ENCODE measurements at regions not wholly inside any gene's neighbourhood (a gene's known extent, or its start where the extent isn't known, plus 50 kb on each side); places are given as distances from the start of the nearest gene placed in this dataset.

- Histone ChIP-seq H3K4me3 (ENCODE audit: low read depth, low read length) (no peak overlapping the region), H3K27ac (ENCODE audit: low read depth, low read length) (peak overlapping the region; percentile 47), H3K27me3 (ENCODE audit: control insufficient read depth, insufficient read depth, low read length) (peaks cover 10% of the 10 kb centered on the region), H3K4me1 (ENCODE audit: control insufficient read depth, insufficient read depth, low read length) (peaks cover 29% of the 10 kb centered on the region), H3K36me3 (ENCODE audit: control insufficient read depth, insufficient read depth, low read length) (no peaks in the 10 kb centered on the region), H3K9me3 (ENCODE audit: control insufficient read depth, insufficient read depth, low read length) (no peaks in the 10 kb centered on the region)
- WGBS (ENCODE audit: insufficient coverage): 41% methylated on average over 14 of the region's 21 CpGs
- peak in 2 of 6 donors; percentile 34 to 38 for DNase-seq (ENCODE audit: low read depth in 4 of 6, low spot score in 6 of 6)
Measured at GRCh38 chr22:19620742-19621371, 93.4 kb upstream of the SEPTIN5 start.

- peak overlapping the region; percentile 40 for H3K27ac ChIP-seq (ENCODE audit: low read depth, low read length)
Measured at GRCh38 chr22:19621373-19622060, 92.8 kb upstream of the SEPTIN5 start.

DNA sequence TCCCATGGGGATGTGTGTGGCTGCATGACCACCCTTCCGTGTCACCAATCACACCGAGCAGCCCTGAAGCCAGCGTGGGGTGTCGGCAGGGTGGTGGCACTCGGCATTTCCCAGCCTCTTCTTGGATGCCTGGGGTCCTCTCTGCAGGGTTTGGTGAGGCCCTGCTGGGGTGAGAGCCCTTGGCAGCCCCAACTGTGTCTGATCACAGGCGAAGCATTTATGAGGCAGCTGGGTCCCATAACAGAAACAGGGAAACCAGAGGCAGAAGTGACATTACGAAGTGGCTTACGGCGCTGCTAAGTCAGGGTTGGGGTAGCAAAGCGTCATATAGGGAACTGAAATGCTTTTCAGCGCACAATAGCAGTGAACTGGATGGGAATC, 92.3 kb upstream of the SEPTIN5 start:
- WGBS (ENCODE audit: insufficient coverage): 67% methylated on average over 11 of the region's 11 CpGs
- H3K27ac ChIP-seq (ENCODE audit: low read depth, low read length): peak overlapping the region; percentile 40
- DNase-seq (ENCODE audit: low read depth in 4 of 6, low spot score in 6 of 6): peak in 1 of 6 donors; percentile 68
- no peaks in the 10 kb centered on the region for H3K9me3 ChIP-seq (ENCODE audit: control insufficient read depth, insufficient read depth, low read length)
- peaks cover 38% of the 10 kb centered on the region for H3K4me1 ChIP-seq (ENCODE audit: control insufficient read depth, insufficient read depth, low read length)
- H3K36me3 ChIP-seq (ENCODE audit: control insufficient read depth, insufficient read depth, low read length): no peaks in the 10 kb centered on the region
- no peak overlapping the region for H3K4me3 ChIP-seq (ENCODE audit: low read depth, low read length)
- peaks cover 10% of the 10 kb centered on the region for H3K27me3 ChIP-seq (ENCODE audit: control insufficient read depth, insufficient read depth, low read length)

More at GRCh38 chr22:19621373-19622060, 92.8 kb upstream of the SEPTIN5 start:
- WGBS (ENCODE audit: insufficient coverage): 67% methylated on average over 14 of the region's 18 CpGs
- Histone ChIP-seq H3K36me3 (ENCODE audit: control insufficient read depth, insufficient read depth, low read length) (no peaks in the 10 kb centered on the region), H3K27me3 (ENCODE audit: control insufficient read depth, insufficient read depth, low read length) (peaks cover 10% of the 10 kb centered on the region), H3K4me1 (ENCODE audit: control insufficient read depth, insufficient read depth, low read length) (peaks cover 35% of the 10 kb centered on the region), H3K9me3 (ENCODE audit: control insufficient read depth, insufficient read depth, low read length) (no peaks in the 10 kb centered on the region), H3K4me3 (ENCODE audit: low read depth, low read length) (no peak overlapping the region)
- DNase-seq (ENCODE audit: low read depth in 4 of 6, low spot score in 6 of 6): peak in 2 of 6 donors; percentile 16 to 35

DNA sequence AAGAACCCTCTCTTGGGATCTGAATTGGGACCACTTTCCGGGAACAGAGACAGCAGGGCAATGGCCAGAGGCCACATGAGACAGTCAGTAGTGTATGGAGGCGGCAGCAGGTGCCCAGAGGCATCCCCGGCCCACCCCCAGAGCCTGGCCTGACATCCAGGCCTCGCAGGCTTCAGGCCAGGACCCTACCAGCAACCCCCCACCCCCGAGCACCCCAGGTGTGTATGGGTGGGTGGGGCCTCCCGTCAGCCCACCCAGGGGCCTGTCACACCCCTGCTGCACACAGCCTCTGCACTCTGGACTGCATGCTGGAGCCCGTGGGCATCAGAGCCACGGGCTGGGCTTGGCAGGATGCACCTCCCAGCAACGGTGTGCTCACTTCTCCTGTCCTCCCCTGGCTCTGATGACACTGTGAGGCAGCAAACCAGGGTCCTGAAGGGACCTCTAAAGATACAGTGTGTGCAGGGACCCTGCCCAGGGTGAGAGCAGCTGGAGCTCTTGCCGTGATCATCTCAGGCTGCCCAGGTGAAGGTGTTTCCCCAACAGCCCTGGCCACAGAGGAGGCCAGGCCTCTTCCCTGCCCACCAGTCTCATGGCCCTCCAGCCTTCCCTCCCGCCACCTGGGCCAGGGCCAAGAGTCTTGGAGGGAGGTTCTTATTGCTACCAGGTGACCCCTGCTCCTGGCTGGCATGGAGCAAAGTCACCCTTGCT, 88.8 kb upstream of the SEPTIN5 start:
- H3K27ac ChIP-seq (ENCODE audit: low read depth, low read length): no peak overlapping the region
- H3K4me3 ChIP-seq (ENCODE audit: low read depth, low read length): no peak overlapping the region
- no peaks in the 10 kb centered on the region for H3K9me3 ChIP-seq (ENCODE audit: control insufficient read depth, insufficient read depth, low read length)
- no peak for DNase-seq (ENCODE audit: low read depth in 4 of 6, low spot score in 6 of 6)
- peaks cover 47% of the 10 kb centered on the region for H3K4me1 ChIP-seq (ENCODE audit: control insufficient read depth, insufficient read depth, low read length)
- H3K27me3 ChIP-seq (ENCODE audit: control insufficient read depth, insufficient read depth, low read length): peaks cover 6% of the 10 kb centered on the region
- 77% methylated on average over 4 of the region's 11 CpGs for WGBS (ENCODE audit: insufficient coverage)
- no peaks in the 10 kb centered on the region for H3K36me3 ChIP-seq (ENCODE audit: control insufficient read depth, insufficient read depth, low read length)

- 49% methylated on average over 4 of the region's 7 CpGs for WGBS (ENCODE audit: insufficient coverage)
- Histone ChIP-seq H3K27ac (ENCODE audit: low read depth, low read length) (no peak overlapping the region), H3K36me3 (ENCODE audit: control insufficient read depth, insufficient read depth, low read length) (no peaks in the 10 kb centered on the region), H3K4me3 (ENCODE audit: low read depth, low read length) (no peak overlapping the region), H3K9me3 (ENCODE audit: control insufficient read depth, insufficient read depth, low read length) (no peaks in the 10 kb centered on the region), H3K4me1 (ENCODE audit: control insufficient read depth, insufficient read depth, low read length) (peaks cover 43% of the 10 kb centered on the region), H3K27me3 (ENCODE audit: control insufficient read depth, insufficient read depth, low read length) (peaks cover 3% of the 10 kb centered on the region)
- peak in 1 of 6 donors; percentile 49 for DNase-seq (ENCODE audit: low read depth in 4 of 6, low spot score in 6 of 6)
Measured at GRCh38 chr22:19626042-19626587, 88.2 kb upstream of the SEPTIN5 start.

GRCh38 chr22:19626666-19627065, 87.6 kb upstream of the SEPTIN5 start:
- no peak overlapping the region for H3K4me3 ChIP-seq (ENCODE audit: low read depth, low read length)
- no peaks in the 10 kb centered on the region for H3K9me3 ChIP-seq (ENCODE audit: control insufficient read depth, insufficient read depth, low read length)
- no peaks in the 10 kb centered on the region for H3K36me3 ChIP-seq (ENCODE audit: control insufficient read depth, insufficient read depth, low read length)
- DNase-seq (ENCODE audit: low read depth in 4 of 6, low spot score in 6 of 6): peak in 1 of 6 donors; percentile 18
- WGBS (ENCODE audit: insufficient coverage): 18% methylated on average over 2 of the region's 4 CpGs
- H3K27me3 ChIP-seq (ENCODE audit: control insufficient read depth, insufficient read depth, low read length): peaks cover 3% of the 10 kb centered on the region
- H3K4me1 ChIP-seq (ENCODE audit: control insufficient read depth, insufficient read depth, low read length): peaks cover 39% of the 10 kb centered on the region
- no peak overlapping the region for H3K27ac ChIP-seq (ENCODE audit: low read depth, low read length)

DNA sequence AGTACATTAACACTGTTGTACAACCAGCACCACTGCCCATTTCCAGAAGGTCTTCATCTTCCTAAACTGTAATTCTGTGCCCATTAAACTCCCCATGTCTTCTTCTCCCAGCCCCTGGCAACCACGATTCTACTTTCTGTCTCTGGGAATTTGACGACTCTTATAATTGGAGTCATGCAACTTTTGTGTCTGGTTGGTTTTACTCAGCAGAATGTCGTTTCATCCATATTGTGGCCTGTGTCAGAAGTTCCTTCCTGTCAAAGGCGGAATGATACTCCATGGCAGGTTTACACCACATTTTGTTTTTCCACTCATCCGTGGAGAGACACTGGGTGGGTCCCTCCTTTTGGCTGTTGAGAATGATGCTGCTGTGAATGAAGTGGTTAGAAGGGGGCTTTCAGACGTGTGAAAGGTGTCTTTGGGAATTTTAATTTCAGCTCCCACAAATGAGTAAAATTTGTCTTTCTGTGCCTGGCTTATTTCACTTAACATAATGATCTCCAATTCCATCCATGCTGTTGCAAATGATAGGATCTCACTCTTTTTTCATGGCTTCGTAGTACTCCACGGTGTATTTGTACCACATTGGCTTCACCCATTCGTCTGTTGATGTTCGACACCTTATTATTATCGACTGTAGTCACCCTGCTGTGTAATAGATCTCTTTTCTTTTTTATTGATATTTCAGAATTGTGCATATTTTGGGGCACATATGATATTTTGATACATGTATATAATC, 86.1 kb upstream of the SEPTIN5 start:
- WGBS (ENCODE audit: insufficient coverage): 94% methylated on average over 6 of the region's 11 CpGs

DNA sequence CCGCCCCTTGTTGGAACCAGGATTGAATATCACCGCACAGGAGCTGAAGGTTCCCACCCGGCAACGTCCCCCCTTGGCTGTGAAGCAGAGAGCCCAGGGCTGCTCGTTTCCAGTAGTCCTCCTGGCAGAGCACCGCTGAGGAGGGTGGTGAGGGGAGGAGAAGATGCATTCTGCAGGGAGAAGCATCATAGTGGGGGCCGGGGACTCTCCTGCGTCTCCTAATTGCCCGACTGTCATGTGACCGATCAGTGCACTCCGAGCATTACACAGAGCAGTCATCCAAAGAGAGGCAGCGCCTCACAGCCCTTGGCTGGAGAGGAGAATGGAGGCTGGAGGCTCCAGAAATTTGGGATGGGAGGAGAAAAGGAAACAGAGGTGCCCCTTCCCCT, 85.0 kb upstream of the SEPTIN5 start:
- no peaks in the 10 kb centered on the region for H3K36me3 ChIP-seq (ENCODE audit: control insufficient read depth, insufficient read depth, low read length)
- no peaks in the 10 kb centered on the region for H3K27me3 ChIP-seq (ENCODE audit: control insufficient read depth, insufficient read depth, low read length)
- peak in 1 of 6 donors; percentile 29 for DNase-seq (ENCODE audit: low read depth in 4 of 6, low spot score in 6 of 6)
- no peak overlapping the region for H3K27ac ChIP-seq (ENCODE audit: low read depth, low read length)
- 39% methylated on average over 10 of the region's 12 CpGs for WGBS (ENCODE audit: insufficient coverage)
- no peaks in the 10 kb centered on the region for H3K9me3 ChIP-seq (ENCODE audit: control insufficient read depth, insufficient read depth, low read length)
- no peak overlapping the region for H3K4me3 ChIP-seq (ENCODE audit: low read depth, low read length)
- H3K4me1 ChIP-seq (ENCODE audit: control insufficient read depth, insufficient read depth, low read length): peaks cover 31% of the 10 kb centered on the region

More for the DNA sequence above, 86.1 kb upstream of the SEPTIN5 start:
- H3K4me1 ChIP-seq (ENCODE audit: control insufficient read depth, insufficient read depth, low read length): peaks cover 32% of the 10 kb centered on the region
- no peaks in the 10 kb centered on the region for H3K27me3 ChIP-seq (ENCODE audit: control insufficient read depth, insufficient read depth, low read length)
- DNase-seq (ENCODE audit: low read depth in 4 of 6, low spot score in 6 of 6): no peak
- H3K36me3 ChIP-seq (ENCODE audit: control insufficient read depth, insufficient read depth, low read length): no peaks in the 10 kb centered on the region
- no peaks in the 10 kb centered on the region for H3K9me3 ChIP-seq (ENCODE audit: control insufficient read depth, insufficient read depth, low read length)
- H3K27ac ChIP-seq (ENCODE audit: low read depth, low read length): no peak overlapping the region
- H3K4me3 ChIP-seq (ENCODE audit: low read depth, low read length): no peak overlapping the region

GRCh38 chr22:19629720-19630419, 84.4 kb upstream of the SEPTIN5 start:
- no peak overlapping the region for H3K27ac ChIP-seq (ENCODE audit: low read depth, low read length)
- WGBS (ENCODE audit: insufficient coverage): 10% methylated on average over 11 of the region's 13 CpGs
- H3K27me3 ChIP-seq (ENCODE audit: control insufficient read depth, insufficient read depth, low read length): no peaks in the 10 kb centered on the region

More at GRCh38 chr22:19629720-19630419, 84.4 kb upstream of the SEPTIN5 start:
- Histone ChIP-seq H3K9me3 (ENCODE audit: control insufficient read depth, insufficient read depth, low read length) (no peaks in the 10 kb centered on the region), H3K4me3 (ENCODE audit: low read depth, low read length) (no peak overlapping the region), H3K36me3 (ENCODE audit: control insufficient read depth, insufficient read depth, low read length) (no peaks in the 10 kb centered on the region), H3K4me1 (ENCODE audit: control insufficient read depth, insufficient read depth, low read length) (peaks cover 31% of the 10 kb centered on the region)
- peak; percentile 63 to 97 (median 80) for DNase-seq (ENCODE audit: low read depth in 4 of 6, low spot score in 6 of 6)

Measured in spinal cord (tissue), 9 donors.